OCI-LY7 (cell line): ENCODE measurements at regions not wholly inside any gene's neighbourhood (a gene's known extent, or its start where the extent isn't known, plus 50 kb on each side); places are given as distances from the start of the nearest gene placed in this dataset.

Experiments
- EZH2phosphoT487 ChIP-seq: fragments of 200-600 bp; sonication (generic); IDR thresholded peaks from 2 replicates; pipeline ENCODE4 v1.6.1; 2018; ENCODE audit warnings: low read depth, borderline replicate concordance, mild to moderate bottlenecking, mixed run types, antibody characterized with exemption, low read length, moderate library complexity, mixed read lengths
- TF ChIP-seq, protein P1 (sequence below): fragments of 200-600 bp; sonication (generic); conservative IDR thresholded peaks from 2 replicates; pipeline ENCODE4 v1.5.1; 2014; ENCODE audit warnings: mild to moderate bottlenecking, antibody characterized with exemption, low read length, moderate library complexity, mixed read lengths

- TF ChIP-seq, protein P1, sequence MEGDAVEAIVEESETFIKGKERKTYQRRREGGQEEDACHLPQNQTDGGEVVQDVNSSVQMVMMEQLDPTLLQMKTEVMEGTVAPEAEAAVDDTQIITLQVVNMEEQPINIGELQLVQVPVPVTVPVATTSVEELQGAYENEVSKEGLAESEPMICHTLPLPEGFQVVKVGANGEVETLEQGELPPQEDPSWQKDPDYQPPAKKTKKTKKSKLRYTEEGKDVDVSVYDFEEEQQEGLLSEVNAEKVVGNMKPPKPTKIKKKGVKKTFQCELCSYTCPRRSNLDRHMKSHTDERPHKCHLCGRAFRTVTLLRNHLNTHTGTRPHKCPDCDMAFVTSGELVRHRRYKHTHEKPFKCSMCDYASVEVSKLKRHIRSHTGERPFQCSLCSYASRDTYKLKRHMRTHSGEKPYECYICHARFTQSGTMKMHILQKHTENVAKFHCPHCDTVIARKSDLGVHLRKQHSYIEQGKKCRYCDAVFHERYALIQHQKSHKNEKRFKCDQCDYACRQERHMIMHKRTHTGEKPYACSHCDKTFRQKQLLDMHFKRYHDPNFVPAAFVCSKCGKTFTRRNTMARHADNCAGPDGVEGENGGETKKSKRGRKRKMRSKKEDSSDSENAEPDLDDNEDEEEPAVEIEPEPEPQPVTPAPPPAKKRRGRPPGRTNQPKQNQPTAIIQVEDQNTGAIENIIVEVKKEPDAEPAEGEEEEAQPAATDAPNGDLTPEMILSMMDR, result no peak
- TF ChIP-seq EZH2phosphoT487, result no peak
Measured at GRCh38 chr2:56117764-56118163, 66.0 kb upstream of the CCDC85A start.
